Lower lobe of right lung (tissue), 2 donors: ENCODE measurements at regions not wholly inside any gene's neighbourhood (a gene's known extent, or its start where the extent isn't known, plus 50 kb on each side); places are given as distances from the start of the nearest gene placed in this dataset.
A peak's percentile ranks its signal among the peaks of the same experiment; 100 is the strongest.

ENCODE experiments used
- ATAC-seq, 2 donors: fragments of 200-7000 bp; cut with Tn5 transposase; one replicate each; pipeline ENCODE4 v1.9.1; 2020 to 2022; ENCODE audit warnings: mild to moderate bottlenecking in 2 of 2, moderate library complexity in 2 of 2
- DNase-seq: peaks from one replicate; pipeline ENCODE4 v3.0.0-alpha.2; 2020
- H3K27ac ChIP-seq: fragments of 200-600 bp; one replicate; pipeline ENCODE4 v1.8.0; 2022
- H3K27me3 ChIP-seq: fragments of 200-600 bp; one replicate; pipeline ENCODE4 v1.8.0; 2022; ENCODE audit warnings: low read depth
- H3K36me3 ChIP-seq: fragments of 200-600 bp; one replicate; pipeline ENCODE4 v1.8.0; 2022; ENCODE audit warnings: mild to moderate bottlenecking
- H3K4me1 ChIP-seq: fragments of 200-600 bp; one replicate; pipeline ENCODE4 v1.8.0; 2022
- H3K4me3 ChIP-seq: fragments of 200-600 bp; one replicate; pipeline ENCODE4 v1.8.0; 2022; ENCODE audit warnings: mild to moderate bottlenecking
- H3K9me3 ChIP-seq: fragments of 200-600 bp; one replicate; pipeline ENCODE4 v1.8.0; 2022
- CTCF ChIP-seq: fragments of 200-600 bp; IDR thresholded peaks from one replicate; pipeline ENCODE4 v1.8.0; 2022; ENCODE audit warnings: antibody characterized with exemption, mild to moderate bottlenecking
- intact Hi-C: fragments of 100-400 bp; cut with DNase I; formaldehyde crosslinking; loops from one replicate; pipeline ENCODE4 v1.11.0; 2022
- donor health status: DM: no; HTN: yes; CAD: no; lungs with severe emphysema.

- Histone ChIP-seq H3K4me3 (no peak overlapping the region), H3K27ac (no peak overlapping the region), H3K36me3 (no peaks in the 10 kb centered on the region), H3K9me3 (no peaks in the 10 kb centered on the region), H3K4me1 (no peaks in the 10 kb centered on the region), H3K27me3 (no peaks in the 10 kb centered on the region)
- DNase-seq: no peak
- intact Hi-C loops: no loop called here
- no peak for TF ChIP-seq CTCF
- ATAC-seq: no peak
Measured at GRCh38 chr12:104833756-104834155, 124.3 kb downstream of the SLC41A2 start.

- peaks cover 17% of the 10 kb centered on the region for H3K9me3 ChIP-seq
- H3K4me3 ChIP-seq: no peak overlapping the region
- DNase-seq (no peak), ATAC-seq (no peak)
- H3K36me3 ChIP-seq: no peaks in the 10 kb centered on the region
- H3K27me3 ChIP-seq: no peaks in the 10 kb centered on the region
- TF ChIP-seq CTCF: no peak
- intact Hi-C loops: no loop called here
- no peaks in the 10 kb centered on the region for H3K4me1 ChIP-seq
- no peak overlapping the region for H3K27ac ChIP-seq
Measured at GRCh38 chr12:104828015-104828414, 130.1 kb downstream of the SLC41A2 start.

GRCh38 chr12:104827587-104827986 is 130.5 kb downstream of the SLC41A2 start:
- peaks cover 17% of the 10 kb centered on the region for H3K9me3 ChIP-seq
- H3K4me3 ChIP-seq: no peak overlapping the region
- no peaks in the 10 kb centered on the region for H3K36me3 ChIP-seq
- H3K27ac ChIP-seq: no peak overlapping the region
- TF ChIP-seq CTCF: peak; percentile 31
- intact Hi-C loops: no loop called here
- ATAC-seq (no peak), DNase-seq (no peak)
- H3K4me1 ChIP-seq: no peaks in the 10 kb centered on the region
- no peaks in the 10 kb centered on the region for H3K27me3 ChIP-seq

GRCh38 chr12:104825408-104825807 is 132.7 kb downstream of the SLC41A2 start:
- Histone ChIP-seq H3K4me3 (no peak overlapping the region), H3K4me1 (no peaks in the 10 kb centered on the region), H3K27me3 (no peaks in the 10 kb centered on the region), H3K27ac (no peak overlapping the region), H3K36me3 (no peaks in the 10 kb centered on the region), H3K9me3 (peaks cover 17% of the 10 kb centered on the region)
- intact Hi-C loops: no loop called here
- peak; percentile 11 for TF ChIP-seq CTCF
- ATAC-seq (no peak), DNase-seq (no peak)

- Histone ChIP-seq H3K27me3 (no peaks in the 10 kb centered on the region), H3K4me3 (no peak overlapping the region), H3K9me3 (peaks cover 17% of the 10 kb centered on the region), H3K27ac (no peak overlapping the region), H3K36me3 (no peaks in the 10 kb centered on the region), H3K4me1 (no peaks in the 10 kb centered on the region)
- ATAC-seq: peak; percentile 68 to 75
- TF ChIP-seq CTCF: no peak
- intact Hi-C loops: no loop called here
- peak; percentile 70 for DNase-seq
Measured at GRCh38 chr12:104823985-104824461, 134.1 kb downstream of the SLC41A2 start.

- intact Hi-C loops: no loop called here
- Histone ChIP-seq H3K9me3 (peaks cover 17% of the 10 kb centered on the region), H3K27ac (no peak overlapping the region), H3K36me3 (no peaks in the 10 kb centered on the region), H3K4me3 (no peak overlapping the region), H3K27me3 (no peaks in the 10 kb centered on the region), H3K4me1 (no peaks in the 10 kb centered on the region)
- DNase-seq: no peak
- TF ChIP-seq CTCF: no peak
- no peak for ATAC-seq
Measured at GRCh38 chr12:104822941-104823340, 135.1 kb downstream of the SLC41A2 start.
